ENCODE measurements at regions not wholly inside any gene's neighbourhood (a gene's known extent, or its start where the extent isn't known, plus 50 kb on each side); places are given as distances from the start of the nearest gene placed in this dataset.

- TF ChIP-seq CTCF (IDR thresholded peaks at IDR 0.05) (no peak), POLR2A (IDR thresholded peaks at IDR 0.05) (no peak)
Observed at GRCh38 chr1:212536586-212536985, 72.0 kb upstream of the ATF3 start.
